HepG2 (cell line): ENCODE measurements at regions not wholly inside any gene's neighbourhood (a gene's known extent, or its start where the extent isn't known, plus 50 kb on each side); places are given as distances from the start of the nearest gene placed in this dataset.

Experiments used
- ATAC-seq: fragments of 200-7000 bp; cut with Tn5 transposase; 3 replicates; pipeline ENCODE4 v1.9.1; 2020; ENCODE audit warnings: mild to moderate bottlenecking, moderate library complexity
- BruUV-seq: library from RNA; stranded (reverse); fragments of 400-500 nt; replicated peaks from 2 replicates; lab custom pipeline; 2021; lab: Mats Ljungman, UMichigan
- CTCF ChIA-PET: fragments of 300-600 bp; formaldehyde crosslinking; extraction: SDS; loops from one replicate; lab custom pipeline; 2021; ENCODE audit warnings: low total read pairs, inconsistent platforms, low intra/inter-chr PET ratio; lab: Yijun Ruan, JAX
- POLR2A ChIA-PET: fragments of 350-600 bp; sonication (Branson Sonifier 250); formaldehyde crosslinking; loops from one replicate; lab custom pipeline; 2020; ENCODE audit warnings: antibody characterized with exemption, inconsistent platforms; lab: Yijun Ruan, JAX
- DNase-seq: peaks from one replicate; pipeline ENCODE4 v3.0.0-alpha.2; 2015; ENCODE audit warnings: low spot score
- FAIRE-seq: peaks from 3 replicates; lab custom pipeline; 2011; peaks lifted over from hg19 to GRCh38; lab: Jason Lieb, UNC
- H2AFZ ChIP-seq: one replicate; pipeline ENCODE4 v1.6.1; 2011; ENCODE audit warnings: low read length, inconsistent platforms
- H3K27ac ChIP-seq: fragments of 300-600 bp; 3 replicates; pipeline ENCODE4 v1.8.0; 2011; ENCODE audit warnings: mixed run types, mild to moderate bottlenecking, mixed read lengths, low read length, inconsistent platforms; ENCODE audit not compliant: insufficient read depth; ENCODE audit errors: extremely low read length
- H3K27me3 ChIP-seq, 2 experiments: fragments of 200-600 bp in 1 of 2; 2 replicates in 1 of 2; 3 replicates in 1 of 2; pipeline versions ENCODE4 v1.6.0 to v1.8.0; 2011; ENCODE audit warnings: low read length in 2 of 2, mild to moderate bottlenecking in 2 of 2, moderate library complexity in 2 of 2, inconsistent platforms in 1 of 2; ENCODE audit not compliant: insufficient read depth in 2 of 2, control insufficient read depth in 1 of 2
- H3K36me3 ChIP-seq, 2 experiments: fragments of 200-600 bp in 1 of 2; replicated peaks in 1 of 2; 2 replicates in 1 of 2; 3 replicates in 1 of 2; pipeline versions ENCODE4 v1.5.1 to v1.8.0; 2011; ENCODE audit warnings: low read length in 2 of 2, inconsistent platforms in 1 of 2; ENCODE audit not compliant: insufficient read depth in 2 of 2, control insufficient read depth in 1 of 2
- H3K4me1 ChIP-seq: 2 replicates; pipeline ENCODE4 v1.5.1; 2012; ENCODE audit warnings: low read length, inconsistent platforms; ENCODE audit not compliant: insufficient read depth
- H3K4me2 ChIP-seq: 2 replicates; pipeline ENCODE4 v1.6.0; 2011; ENCODE audit warnings: low read depth, low read length, inconsistent platforms
- H3K4me3 ChIP-seq, 3 experiments: fragments of 200-600 bp in 1 of 3; sonication (generic), shearing (Covaris generic) in 1 of 3; replicated peaks in 1 of 3; 2 replicates each; pipeline ENCODE4 v1.5.1; 2011 to 2016; ENCODE audit warnings: low read length in 3 of 3, inconsistent platforms in 2 of 3, low read depth in 2 of 3, mild to moderate bottlenecking in 2 of 3, control low read depth in 1 of 3, mixed read lengths in 1 of 3; ENCODE audit not compliant: insufficient read depth in 1 of 3
- H3K79me2 ChIP-seq: one replicate; pipeline ENCODE4 v1.6.1; 2011; ENCODE audit warnings: low read length, inconsistent platforms; ENCODE audit not compliant: insufficient read depth
- H3K9ac ChIP-seq: 2 replicates; pipeline ENCODE4 v1.6.0; 2011; ENCODE audit warnings: mild to moderate bottlenecking, low read depth, low read length, inconsistent platforms; ENCODE audit not compliant: insufficient read depth
- H3K9me3 ChIP-seq: 2 replicates; pipeline ENCODE4 v1.5.1; 2012; ENCODE audit warnings: mild to moderate bottlenecking, low read length
- H4K20me1 ChIP-seq: 2 replicates; pipeline ENCODE4 v1.6.0; 2011; ENCODE audit warnings: inconsistent platforms, mild to moderate bottlenecking, low read length, moderate library complexity; ENCODE audit not compliant: insufficient read depth
- EHMT2 ChIP-seq: fragments of 200-600 bp; sonication (generic); IDR thresholded peaks from 2 replicates; pipeline ENCODE4 v1.7.0; 2017; ENCODE audit warnings: antibody characterized with exemption, low read depth, low read length, borderline replicate concordance
- EP300 ChIP-seq, 3 experiments: sonication (generic) in 1 of 3; formaldehyde crosslinking in 1 of 3; IDR thresholded peaks; 2 replicates each; pipeline versions ENCODE4 v1.5.1 to v1.6.1; 2011 to 2020; ENCODE audit warnings: low read depth in 2 of 3, low read length in 2 of 3, borderline replicate concordance in 1 of 3, improper control_type of control experiment in 1 of 3, mild to moderate bottlenecking in 1 of 3, missing genetic modification reagents in 1 of 3, moderate library complexity in 1 of 3
- EZH2 ChIP-seq: conservative IDR thresholded peaks from 2 replicates; pipeline ENCODE4 v1.6.1; 2012; ENCODE audit warnings: mild to moderate bottlenecking, low read depth, low read length, moderate library complexity
- HNF4A ChIP-seq: sonication (generic); formaldehyde crosslinking; IDR thresholded peaks from 2 replicates; pipeline ENCODE4 v1.4.0; 2020; ENCODE audit warnings: missing genetic modification reagents
- HNF4G ChIP-seq, 2 experiments: sonication (generic) in 1 of 2; formaldehyde crosslinking in 1 of 2; IDR thresholded peaks; 2 replicates each; pipeline versions ENCODE4 v1.4.0 to v1.6.1; 2011 to 2020; ENCODE audit warnings: borderline replicate concordance in 2 of 2, low read depth in 2 of 2, mild to moderate bottlenecking in 2 of 2, low read length in 1 of 2, missing genetic modification reagents in 1 of 2, moderate library complexity in 1 of 2
- KDM5B ChIP-seq: sonication (generic); formaldehyde crosslinking; IDR thresholded peaks from 2 replicates; pipeline ENCODE4 v1.4.0; 2020; ENCODE audit warnings: missing genetic modification reagents, mild to moderate bottlenecking, borderline replicate concordance
- KLF6 ChIP-seq: IDR thresholded peaks from 2 replicates; pipeline ENCODE4 v1.8.0; 2016; ENCODE audit warnings: missing biosample characterization, missing genetic modification reagents
- MAFF ChIP-seq: IDR thresholded peaks from 2 replicates; pipeline ENCODE4 v1.6.1; 2011; ENCODE audit warnings: low read depth, low read length, improper control_type of control experiment
- MIER2 ChIP-seq: IDR thresholded peaks from 2 replicates; pipeline ENCODE4 v1.6.1; 2016; ENCODE audit warnings: missing biosample characterization, missing genetic modification reagents
- RBM22 ChIP-seq: fragments of 200-400 bp; formaldehyde crosslinking; optimal IDR thresholded peaks from 2 replicates; pipeline ENCODE3; 2017; ENCODE audit warnings: mild to moderate bottlenecking, low read length, moderate library complexity
- ZNF17 ChIP-seq: sonication (generic); formaldehyde crosslinking; IDR thresholded peaks from 2 replicates; pipeline ENCODE4 v1.5.0; 2020; ENCODE audit warnings: mild to moderate bottlenecking, missing genetic modification reagents
- ZNF235 ChIP-seq: sonication (generic); formaldehyde crosslinking; IDR thresholded peaks from 2 replicates; pipeline ENCODE4 v1.8.1; 2023; ENCODE audit warnings: mild to moderate bottlenecking, missing genetic modification reagents, borderline replicate concordance
- ZNF431 ChIP-seq: sonication (generic); formaldehyde crosslinking; IDR thresholded peaks from 2 replicates; pipeline ENCODE4 v1.9.0; 2022; ENCODE audit warnings: missing genetic modification reagents, low read depth, mild to moderate bottlenecking, borderline replicate concordance
- ZNF766 ChIP-seq: sonication (generic); formaldehyde crosslinking; IDR thresholded peaks from 2 replicates; pipeline ENCODE4 v1.5.0; 2020; ENCODE audit warnings: missing genetic modification reagents, borderline replicate concordance
- WGBS: methylation state at CpG from one replicate; pipeline ENCODE4 v1.1.6; 2017; ENCODE audit warnings: low lambda C conversion rate; 5-methylcytosine and 5-hydroxymethylcytosine counted together
- in situ Hi-C: cut with HindIII; loops from 2 replicates; pipeline ENCODE4 v1.10.0; 2017; ENCODE audit warnings: low pct_unique_long_range_greater_than_20kb; ENCODE audit not compliant: extremely low pct_ligation_motif_present
- intact Hi-C: fragments of 100-400 bp; cut with micrococcal nuclease; formaldehyde crosslinking; loops from one replicate; pipeline ENCODE4 v1.10.0; 2022; ENCODE audit not compliant: unreplicated experiment
- TF ChIP-seq, protein P1 (sequence below): IDR thresholded peaks from 2 replicates; pipeline ENCODE4 v1.6.1; 2016; ENCODE audit warnings: mild to moderate bottlenecking
- TF ChIP-seq, protein P2 (sequence below), 2 experiments: sonication (generic) in 1 of 2; formaldehyde crosslinking in 1 of 2; IDR thresholded peaks; 2 replicates each; pipeline versions ENCODE4 v1.5.1 to v1.6.1; 2011 to 2020; ENCODE audit warnings: borderline replicate concordance in 1 of 2, low read depth in 1 of 2, low read length in 1 of 2, mild to moderate bottlenecking in 1 of 2, missing genetic modification reagents in 1 of 2, moderate library complexity in 1 of 2

DNA sequence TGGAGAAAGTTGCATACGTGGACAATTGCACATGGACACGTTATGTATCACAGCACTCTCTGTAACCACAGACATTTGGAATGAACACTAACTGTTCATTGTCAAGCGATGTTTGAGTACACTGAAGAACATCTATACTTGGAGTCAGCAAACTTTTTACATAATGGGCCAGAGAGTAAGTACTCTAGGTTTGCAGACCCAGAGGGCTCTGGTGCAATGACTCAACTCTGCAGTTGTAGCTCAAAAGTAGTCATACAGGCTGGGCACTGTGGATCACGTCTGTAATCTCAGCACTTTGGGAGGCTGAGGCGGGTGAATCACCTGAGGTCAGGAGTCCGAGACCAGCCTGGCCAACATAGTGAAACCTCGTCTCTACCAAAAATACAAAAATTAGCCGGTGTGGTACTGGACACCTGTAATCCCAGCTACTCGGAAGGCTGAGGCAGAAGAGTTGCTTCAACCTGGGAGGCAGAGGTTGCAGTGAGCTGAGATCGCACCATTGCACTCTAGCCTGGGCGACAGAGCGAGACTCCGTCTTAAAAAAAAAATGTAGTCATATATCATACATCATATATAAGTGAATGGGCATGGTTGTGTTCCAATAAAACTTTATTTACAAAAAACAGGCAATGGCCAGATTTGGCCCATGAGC is 67.4 kb upstream of the NCOA3 start (continued):
- TF ChIP-seq, protein P1, sequence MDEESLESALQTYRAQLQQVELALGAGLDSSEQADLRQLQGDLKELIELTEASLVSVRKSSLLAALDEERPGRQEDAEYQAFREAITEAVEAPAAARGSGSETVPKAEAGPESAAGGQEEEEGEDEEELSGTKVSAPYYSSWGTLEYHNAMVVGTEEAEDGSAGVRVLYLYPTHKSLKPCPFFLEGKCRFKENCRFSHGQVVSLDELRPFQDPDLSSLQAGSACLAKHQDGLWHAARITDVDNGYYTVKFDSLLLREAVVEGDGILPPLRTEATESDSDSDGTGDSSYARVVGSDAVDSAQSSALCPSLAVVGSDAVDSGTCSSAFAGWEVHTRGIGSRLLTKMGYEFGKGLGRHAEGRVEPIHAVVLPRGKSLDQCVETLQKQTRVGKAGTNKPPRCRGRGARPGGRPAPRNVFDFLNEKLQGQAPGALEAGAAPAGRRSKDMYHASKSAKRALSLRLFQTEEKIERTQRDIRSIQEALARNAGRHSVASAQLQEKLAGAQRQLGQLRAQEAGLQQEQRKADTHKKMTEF (CRISPR knock-in tag), result peak; percentile 68
- TF ChIP-seq HNF4A (CRISPR knock-in tag) (0 out of 2 replicates have a peak, but pooled peaks have one; percentile 16), MIER2 (CRISPR knock-in tag) (0 out of 2 replicates have a peak, but pooled peaks have one; percentile 34)

DNA sequence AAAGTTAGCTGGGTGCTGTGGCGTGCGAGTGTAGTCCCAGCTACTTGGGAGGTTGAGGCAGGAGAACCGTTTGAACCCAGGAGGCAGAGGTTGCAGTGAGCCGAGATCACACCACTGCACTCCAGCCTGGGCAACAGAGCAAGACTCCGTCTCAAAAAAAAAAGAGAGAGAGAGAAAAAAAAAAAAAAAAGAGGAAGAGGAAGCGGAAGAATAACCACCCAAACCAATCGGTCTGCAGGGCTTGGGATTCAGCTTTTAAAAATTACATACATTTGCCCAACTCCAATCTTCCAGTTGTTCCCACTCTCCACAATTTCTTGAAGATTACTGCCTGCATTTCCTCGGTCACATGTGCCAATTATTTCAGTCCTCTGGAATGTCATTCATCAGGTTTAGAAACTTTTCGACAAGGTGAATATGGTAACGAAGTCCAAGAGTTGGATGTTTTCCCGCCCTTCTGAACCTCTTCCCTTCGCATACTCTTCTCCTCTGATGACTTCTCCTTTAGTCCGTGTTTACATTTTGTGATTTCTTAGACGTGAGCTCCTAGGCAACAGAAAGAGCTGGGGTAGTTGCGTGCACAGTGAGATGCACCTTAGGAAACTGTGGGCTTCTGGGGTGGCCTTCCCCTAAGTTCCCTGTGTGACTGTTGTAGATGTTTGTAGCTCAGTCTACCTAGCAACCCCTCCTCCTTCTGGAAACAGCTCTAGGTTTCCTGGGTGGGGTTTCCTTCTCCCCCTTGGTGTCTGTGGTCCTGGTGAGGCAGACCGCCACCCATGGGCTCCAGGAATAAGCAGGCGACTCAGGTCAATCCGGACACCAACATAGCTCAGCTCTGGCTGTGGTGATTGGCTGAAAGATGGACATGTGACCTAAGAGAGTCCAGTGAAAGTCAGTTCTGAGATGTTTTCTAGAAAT is 63.0 kb upstream of the NCOA3 start:
- peaks cover 38% of the 10 kb centered on the region for H3K4me1 ChIP-seq
- no peak overlapping the region for H3K9ac ChIP-seq
- 87% methylated on average over 18 of the region's 18 CpGs for WGBS
- ATAC-seq (peak; percentile 53), DNase-seq (no peak), FAIRE-seq (no peak)
- in situ Hi-C loops (no loop called here), intact Hi-C loops (no loop called here)
- no peaks in the 10 kb centered on the region for H3K79me2 ChIP-seq
- H3K36me3 ChIP-seq, result no peaks in the 10 kb centered on the region
- no peaks in the 10 kb centered on the region for H4K20me1 ChIP-seq
- no peaks in the 10 kb centered on the region for H3K27me3 ChIP-seq
- CTCF ChIA-PET, result no interaction called here
- H3K4me3 ChIP-seq, result no peak overlapping the region
- BruUV-seq, result no TSS peak
- H3K9me3 ChIP-seq, result no peaks in the 10 kb centered on the region
- peak overlapping the region; percentile 12 for H3K27ac ChIP-seq
- no peak overlapping the region for H3K4me2 ChIP-seq
- POLR2A ChIA-PET, result interaction anchor here (0.7 to 1.5 kb wide), 5 partner anchors 10 to 126 kb away, joined by 3 to 5 read pairs (median 3); no protein-coding TSS in a partner anchor
- H2AFZ ChIP-seq, result peak overlapping the region; percentile 56
- peak; percentile 18; the same call in 1 of the 2 replicates for TF ChIP-seq HNF4G (IDR thresholded peaks at IDR 0.05; ENCODE audit: borderline replicate concordance, low read depth, low read length)
- TF ChIP-seq HNF4G (CRISPR knock-in tag; IDR thresholded peaks at IDR 0.05; ENCODE audit: borderline replicate concordance, low read depth), result no peak
- no peak for TF ChIP-seq EP300 (IDR thresholded peaks at IDR 0.05; ENCODE audit: low read depth in 2 of 2, low read length in 2 of 2)
- TF ChIP-seq EP300 (CRISPR knock-in tag; IDR thresholded peaks at IDR 0.05; ENCODE audit: borderline replicate concordance), result 0 out of 2 replicates have a peak, but pooled peaks have one; percentile 21
- TF ChIP-seq KDM5B, result no peak
- TF ChIP-seq ZNF17, result no peak
- no peak for TF ChIP-seq ZNF235 (CRISPR knock-in tag)
- no peak for TF ChIP-seq ZNF766 (CRISPR knock-in tag)
- TF ChIP-seq RBM22, result no peak
- no peak for TF ChIP-seq MAFF
- no peak for TF ChIP-seq EHMT2
- TF ChIP-seq EZH2, result no peak
- no peak for TF ChIP-seq KLF6 (CRISPR knock-in tag)
- TF ChIP-seq ZNF431, result no peak
- TF ChIP-seq, protein P2, sequence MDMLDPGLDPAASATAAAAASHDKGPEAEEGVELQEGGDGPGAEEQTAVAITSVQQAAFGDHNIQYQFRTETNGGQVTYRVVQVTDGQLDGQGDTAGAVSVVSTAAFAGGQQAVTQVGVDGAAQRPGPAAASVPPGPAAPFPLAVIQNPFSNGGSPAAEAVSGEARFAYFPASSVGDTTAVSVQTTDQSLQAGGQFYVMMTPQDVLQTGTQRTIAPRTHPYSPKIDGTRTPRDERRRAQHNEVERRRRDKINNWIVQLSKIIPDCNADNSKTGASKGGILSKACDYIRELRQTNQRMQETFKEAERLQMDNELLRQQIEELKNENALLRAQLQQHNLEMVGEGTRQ (IDR thresholded peaks at IDR 0.05; ENCODE audit: low read depth, low read length), result peak; percentile 76
- TF ChIP-seq, protein P2 (CRISPR knock-in tag; IDR thresholded peaks at IDR 0.05; ENCODE audit: borderline replicate concordance), result peak; percentile 81; the same call in 1 of the 2 replicates
